ENCODE measurements at regions not wholly inside any gene's neighbourhood (a gene's known extent, or its start where the extent isn't known, plus 50 kb on each side); places are given as distances from the start of the nearest gene placed in this dataset.
"Not testable (repeated sequence)": the region's sequence is repeated elsewhere in the genome, so short reads cannot be mapped to it uniquely, and the experiment has no call there.

DNA sequence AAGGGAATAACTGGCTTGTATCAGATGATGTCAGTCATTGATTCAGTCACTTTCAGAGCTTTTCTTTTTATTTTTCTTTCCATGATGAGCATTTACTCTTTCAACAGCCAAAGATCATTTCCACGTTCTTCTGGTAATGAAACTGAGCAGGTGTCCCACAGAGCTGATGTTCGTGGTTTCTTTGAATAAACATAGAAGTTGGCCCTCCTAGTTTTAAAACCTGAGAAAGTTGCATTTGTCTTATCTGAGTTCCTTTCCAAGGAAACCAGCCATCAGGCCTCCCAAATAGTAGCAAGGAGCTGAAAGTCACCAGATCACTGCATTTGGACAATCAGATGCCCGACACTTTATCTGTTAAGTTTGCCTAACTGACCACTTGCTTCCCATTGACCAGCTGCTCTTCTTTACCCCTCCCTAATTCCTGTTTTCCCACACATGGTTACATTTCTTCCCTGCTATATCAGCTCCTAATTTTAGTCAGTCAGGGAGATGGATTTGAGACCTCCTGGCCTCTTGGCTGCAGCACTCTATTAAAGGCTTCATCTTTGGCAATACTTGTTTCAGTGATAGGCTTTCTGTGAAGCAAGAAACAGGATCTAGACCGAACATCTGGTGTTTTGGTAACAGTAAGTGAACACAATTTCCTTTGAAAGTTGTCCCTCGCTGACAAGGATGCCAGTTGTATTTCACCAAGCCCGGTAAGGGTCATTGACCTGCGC lies 420.8 kb downstream of the CHSY3 start:
- DNase-seq (ENCODE audit: low read depth) = no peak

DNA sequence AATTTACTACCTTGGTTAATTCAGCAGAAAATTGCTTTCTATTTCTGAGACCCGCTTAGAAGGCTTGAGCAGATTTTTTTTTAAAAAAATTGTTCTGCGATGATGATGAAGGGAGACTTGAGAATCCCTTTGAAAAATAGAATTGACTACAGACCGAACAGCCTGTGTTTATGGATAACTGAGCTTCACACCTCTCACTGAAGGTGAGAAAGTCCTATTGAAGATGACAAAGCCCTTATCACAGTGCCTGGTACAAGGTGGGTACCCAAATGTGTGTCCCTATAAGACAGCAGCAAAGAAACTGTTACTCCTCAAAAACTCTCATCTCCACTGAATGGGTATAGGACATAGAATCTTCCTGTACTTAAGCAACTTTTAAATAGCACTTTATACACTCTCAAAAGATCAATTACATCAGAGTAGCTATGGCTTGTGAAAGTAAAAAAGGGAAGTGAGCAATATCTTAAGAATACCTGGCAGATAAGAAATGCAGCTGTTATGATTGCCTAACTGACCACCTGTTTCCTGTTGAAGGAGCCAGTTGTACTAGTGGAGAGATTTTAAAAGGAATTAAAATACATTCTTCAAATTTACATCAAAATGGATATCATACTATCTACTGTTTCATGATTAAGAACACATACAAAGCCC lies 419.7 kb downstream of the CHSY3 start:
- no peak for DNase-seq (ENCODE audit: low read depth)

DNA sequence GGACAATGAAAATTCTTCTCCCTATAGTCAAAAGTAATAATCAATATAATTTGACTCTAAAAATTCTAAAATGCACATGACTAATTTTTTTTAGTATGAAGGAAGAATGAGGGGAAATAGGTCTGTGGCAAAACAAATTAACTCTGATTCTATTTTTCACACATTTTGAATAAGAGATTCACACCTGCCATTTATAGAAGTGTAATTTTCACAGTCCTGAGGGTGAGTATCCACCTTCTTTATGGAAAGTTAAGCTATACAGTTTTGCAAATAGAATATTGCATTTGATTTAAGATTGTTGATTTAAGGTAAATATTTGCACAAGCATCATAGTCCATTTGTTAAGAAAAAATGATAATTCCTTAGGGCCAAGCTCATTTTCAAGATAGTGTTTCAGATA lies 417.7 kb downstream of the CHSY3 start:
- no peak for DNase-seq (ENCODE audit: low read depth)

DNA sequence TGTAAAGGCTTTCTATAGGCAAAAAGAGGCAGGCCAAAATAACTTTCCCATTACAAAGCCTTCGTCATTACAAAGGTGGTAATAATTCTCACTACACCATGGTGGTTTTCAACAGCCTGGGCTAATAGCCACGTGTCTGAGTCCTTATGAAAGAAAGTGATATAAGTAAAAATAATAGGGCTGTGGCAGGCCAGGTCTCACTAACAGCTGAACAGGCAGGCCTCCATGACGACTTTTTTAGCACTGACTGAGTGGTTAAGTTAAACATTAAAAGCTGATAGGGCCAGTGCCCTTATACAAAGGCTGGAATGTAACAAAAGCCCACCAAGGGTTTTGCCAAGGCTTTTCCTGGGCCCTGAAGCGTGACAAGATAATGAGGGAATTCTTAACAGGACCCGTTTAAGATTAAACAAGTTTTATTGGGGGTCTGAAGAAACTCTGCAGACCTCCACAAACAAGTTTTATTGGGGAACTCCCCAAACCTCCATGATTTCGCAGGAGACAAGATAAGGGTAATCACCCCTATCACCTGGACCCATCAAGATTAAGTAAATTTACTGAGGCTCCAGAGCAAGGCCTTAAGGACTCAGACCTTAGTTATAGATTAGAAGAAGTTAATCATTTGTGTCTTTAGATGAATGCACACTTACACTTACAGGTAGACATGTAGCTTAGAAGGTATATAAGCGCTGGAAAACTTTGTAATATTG lies 412.9 kb downstream of the CHSY3 start:
- no peak for DNase-seq (ENCODE audit: low read depth)

DNA sequence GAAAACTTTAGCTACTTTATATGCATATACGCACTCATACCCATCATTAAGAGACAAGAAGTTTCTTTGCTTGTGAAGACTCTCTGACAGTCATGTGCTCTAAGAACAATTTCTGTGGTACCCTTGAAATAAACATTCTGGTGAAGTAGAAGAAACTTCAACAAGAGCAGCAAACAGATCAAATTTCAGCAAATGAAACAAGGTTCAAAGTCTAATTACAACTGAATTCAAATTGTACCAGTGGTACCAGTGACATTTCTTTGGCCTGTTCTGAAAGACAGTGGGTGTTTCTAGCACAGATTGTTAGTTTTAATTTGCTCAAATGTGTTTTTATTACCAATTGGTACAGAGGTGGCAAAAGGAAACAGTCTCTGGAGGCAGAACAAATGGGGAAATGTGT lies 391.0 kb downstream of the CHSY3 start:
- no peak for DNase-seq (ENCODE audit: low read depth)

DNA sequence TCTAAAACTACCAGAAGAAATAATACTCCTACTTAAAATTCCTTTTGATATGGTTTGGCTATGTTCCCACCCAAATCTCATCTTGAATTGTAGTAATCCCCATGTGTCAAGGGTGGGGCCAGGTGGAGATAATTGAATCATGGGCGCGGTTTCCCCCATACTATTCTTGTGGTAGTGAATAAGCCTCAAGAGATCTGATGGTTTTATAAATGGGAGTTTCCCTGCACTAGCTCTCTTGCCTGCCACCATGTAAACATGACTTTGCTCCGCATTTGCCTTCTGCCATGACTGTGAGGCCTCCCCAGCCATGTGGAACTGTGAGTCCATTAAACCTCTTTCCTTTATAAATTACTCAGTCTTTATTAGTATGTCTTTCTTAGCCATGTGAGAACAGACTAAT lies 390.5 kb downstream of the CHSY3 start:
- not testable (repeated sequence) for DNase-seq (ENCODE audit: low read depth)

DNA sequence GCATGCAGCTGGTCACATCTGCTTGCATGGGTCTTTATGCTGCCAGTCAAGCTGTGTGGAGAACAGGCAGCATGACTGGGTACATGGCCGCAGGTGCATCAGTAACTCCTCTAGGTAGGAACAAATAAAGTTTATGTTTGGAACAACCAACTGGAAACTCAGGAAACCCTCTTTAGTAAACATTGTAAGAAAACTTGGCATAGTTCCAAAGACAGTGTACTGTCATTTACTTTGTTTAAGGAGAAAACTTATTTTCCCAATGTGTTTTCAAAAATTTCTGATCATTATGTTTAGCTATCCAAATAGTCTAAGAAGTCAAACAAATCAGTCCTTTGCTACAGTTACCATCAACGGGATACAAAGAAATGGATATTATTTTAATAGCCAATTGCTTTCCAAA lies 386.0 kb downstream of the CHSY3 start:
- DNase-seq (ENCODE audit: low read depth) = no peak

DNA sequence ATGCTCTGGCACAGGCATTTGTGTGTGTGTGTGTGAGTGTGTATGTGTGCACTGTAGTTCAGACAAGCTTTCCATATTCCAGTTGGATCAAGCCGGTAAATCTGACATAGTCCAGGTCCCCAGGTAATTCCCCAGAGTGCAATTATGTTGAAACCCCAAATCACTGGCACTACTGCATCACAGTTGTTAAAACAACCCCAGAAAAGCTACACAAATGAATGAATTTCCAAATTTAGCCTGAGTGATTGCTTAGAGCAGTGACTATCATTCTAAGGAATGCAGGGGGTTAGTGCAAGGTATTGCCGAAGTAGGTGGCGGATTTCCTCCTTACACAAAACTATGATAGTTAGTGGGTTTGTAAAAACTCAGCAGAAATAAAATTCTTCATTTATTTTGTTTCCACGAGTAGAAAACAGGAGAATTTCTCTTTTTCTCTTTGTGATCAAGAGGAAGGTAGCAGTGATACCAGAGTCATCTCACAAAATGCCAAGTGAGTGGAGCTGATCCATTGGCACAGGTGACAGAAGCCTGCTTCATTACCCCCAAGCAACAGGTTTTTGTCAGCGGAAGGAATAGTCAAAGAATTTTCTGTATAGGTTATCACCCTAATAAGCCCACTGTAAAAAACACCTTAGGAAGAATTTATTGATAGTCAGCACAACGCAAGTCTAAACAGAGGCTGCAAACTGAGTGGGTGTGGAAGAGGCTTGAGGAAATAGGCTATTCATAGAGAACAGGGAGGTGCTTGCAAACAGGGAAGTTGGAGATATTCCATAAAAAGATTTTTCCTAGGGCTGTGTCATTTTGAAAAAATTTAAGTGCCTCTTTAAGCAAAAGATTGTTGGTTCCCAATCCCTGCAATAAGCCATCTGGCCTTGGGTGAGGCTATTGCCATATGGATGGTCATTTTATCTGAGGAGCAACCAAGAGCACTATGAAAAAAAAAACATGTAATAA lies 385.1 kb downstream of the CHSY3 start:
- DNase-seq (ENCODE audit: low read depth) = peak; percentile 19

DNA sequence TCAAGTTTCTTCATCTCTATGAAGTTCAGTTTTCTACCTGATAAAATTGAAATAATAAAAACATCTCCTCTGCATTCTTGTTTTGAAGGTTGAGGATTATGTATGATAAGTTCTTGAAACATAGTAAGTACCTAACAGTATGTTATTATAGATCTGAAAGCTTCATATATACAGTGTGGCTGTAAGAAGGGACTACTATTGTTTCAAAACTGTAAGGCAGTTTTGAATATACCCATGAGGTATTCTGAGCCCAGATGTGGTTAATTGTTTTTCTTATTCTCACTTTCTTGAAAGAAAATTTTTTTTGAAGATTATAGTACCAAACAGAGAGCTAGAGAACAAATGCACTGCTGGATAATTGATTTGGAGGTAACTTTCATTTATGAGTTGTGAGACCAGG lies 383.2 kb downstream of the CHSY3 start:
- no peak for DNase-seq (ENCODE audit: low read depth)

DNA sequence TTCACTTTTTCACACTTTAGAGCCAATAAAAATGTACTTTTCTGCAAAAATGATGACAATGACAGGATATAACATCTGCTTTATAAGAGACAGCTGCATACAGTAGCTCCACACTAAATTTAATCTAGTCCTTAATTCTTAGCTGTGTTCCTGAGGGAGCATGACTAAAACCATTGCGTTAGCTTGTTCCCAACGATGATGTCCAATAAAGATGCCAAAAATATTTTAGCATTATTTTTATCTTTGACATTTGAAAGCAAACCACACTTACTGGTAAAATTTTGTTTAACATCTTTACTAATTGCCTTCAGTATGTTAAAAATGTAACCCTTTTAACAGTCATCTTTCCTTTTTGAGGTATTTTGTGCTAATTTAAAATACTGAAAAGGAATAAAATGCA lies 382.7 kb downstream of the CHSY3 start:
- DNase-seq (ENCODE audit: low read depth) = peak; percentile 53

DNA sequence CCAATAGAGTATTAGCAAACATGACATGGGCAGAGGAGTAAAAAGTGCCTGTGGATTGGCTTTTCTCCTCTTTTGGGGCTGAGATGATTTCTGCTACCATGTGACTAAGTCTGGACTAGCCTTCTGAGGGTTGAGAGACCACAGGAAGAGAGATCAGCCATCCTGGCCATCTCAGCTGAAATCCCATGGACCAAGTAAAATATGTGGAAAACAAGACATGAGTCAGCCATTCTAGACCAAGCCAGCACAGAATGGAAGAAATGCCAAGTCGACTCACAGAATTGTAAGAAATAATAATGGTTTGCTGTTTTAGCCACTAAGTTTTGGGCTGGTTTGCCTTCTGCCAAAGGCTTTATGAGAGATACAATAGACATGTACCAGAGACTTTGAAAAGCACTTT lies 377.8 kb downstream of the CHSY3 start:
- peak; percentile 70 for DNase-seq (ENCODE audit: low read depth)

DNA sequence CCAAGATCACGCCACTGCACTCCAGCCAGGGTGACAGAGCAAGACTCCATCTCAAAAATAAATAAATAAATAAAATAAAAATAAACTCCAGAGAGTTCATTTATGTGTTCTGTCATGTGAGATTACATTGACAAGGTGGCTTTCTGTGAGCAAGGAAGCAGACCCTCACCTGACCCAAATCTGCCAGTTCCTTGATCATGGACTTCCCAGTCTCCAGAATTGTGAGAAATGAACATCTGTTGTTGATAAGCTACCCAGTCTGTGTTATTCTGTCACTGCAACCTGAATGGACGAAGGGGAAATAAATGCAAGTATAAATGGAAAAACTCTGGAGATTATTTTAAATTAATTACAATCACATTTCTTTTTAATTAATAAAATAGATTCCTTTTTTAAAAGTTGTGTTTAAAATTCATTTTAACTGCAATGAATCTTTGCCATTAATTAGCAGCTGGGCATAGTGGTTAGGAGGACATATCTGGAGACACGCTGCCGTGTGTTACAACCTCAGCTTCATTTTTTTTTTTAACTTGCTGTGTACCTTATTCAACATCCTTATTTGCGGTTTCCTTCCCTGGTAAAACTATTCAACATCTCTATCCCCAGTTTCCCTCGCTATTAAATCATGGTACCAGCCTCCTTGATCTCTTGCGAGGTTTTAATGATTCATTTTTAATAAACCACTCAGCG lies 376.4 kb downstream of the CHSY3 start:
- no peak for DNase-seq (ENCODE audit: low read depth)

DNA sequence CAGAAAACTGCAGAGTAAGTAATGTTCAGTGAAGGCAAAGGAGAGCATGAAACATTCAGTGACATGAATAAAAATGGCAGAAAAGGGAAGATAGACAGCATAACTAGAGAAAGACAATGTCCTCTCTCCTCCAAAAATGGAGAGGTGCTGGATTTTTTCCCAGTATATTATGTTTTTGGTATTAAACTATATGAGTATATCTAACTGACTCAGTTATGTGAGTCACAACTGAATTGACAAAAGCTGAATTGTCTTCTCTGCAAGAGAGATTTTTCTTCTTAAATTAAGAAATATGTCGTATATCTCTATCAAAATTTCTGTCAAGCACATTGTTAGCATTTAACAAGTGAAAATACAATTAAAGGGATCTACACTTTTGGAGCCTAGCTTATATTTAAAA lies 375.1 kb downstream of the CHSY3 start:
- no peak for DNase-seq (ENCODE audit: low read depth)

DNA sequence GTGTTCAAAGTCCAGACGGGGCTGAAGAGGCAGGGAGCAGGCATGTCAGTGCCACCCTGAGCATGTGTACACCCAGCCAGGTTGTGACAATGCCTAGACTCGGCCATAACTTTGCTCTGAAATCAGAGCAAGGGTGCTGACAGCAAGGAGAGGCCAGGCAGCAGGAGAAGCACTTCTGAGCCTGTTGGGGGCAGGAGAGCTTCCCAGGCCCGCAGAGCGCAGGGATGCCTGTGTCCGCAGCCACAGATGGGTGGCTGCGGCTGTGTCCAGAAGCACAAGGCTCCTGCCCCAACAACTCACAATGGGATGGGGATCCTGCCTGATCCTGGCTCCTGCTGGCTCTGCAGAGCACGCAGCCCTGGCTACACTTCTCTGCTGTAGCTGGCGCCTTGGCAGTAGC lies 373.9 kb downstream of the CHSY3 start:
- DNase-seq (ENCODE audit: low read depth) = no peak

DNA sequence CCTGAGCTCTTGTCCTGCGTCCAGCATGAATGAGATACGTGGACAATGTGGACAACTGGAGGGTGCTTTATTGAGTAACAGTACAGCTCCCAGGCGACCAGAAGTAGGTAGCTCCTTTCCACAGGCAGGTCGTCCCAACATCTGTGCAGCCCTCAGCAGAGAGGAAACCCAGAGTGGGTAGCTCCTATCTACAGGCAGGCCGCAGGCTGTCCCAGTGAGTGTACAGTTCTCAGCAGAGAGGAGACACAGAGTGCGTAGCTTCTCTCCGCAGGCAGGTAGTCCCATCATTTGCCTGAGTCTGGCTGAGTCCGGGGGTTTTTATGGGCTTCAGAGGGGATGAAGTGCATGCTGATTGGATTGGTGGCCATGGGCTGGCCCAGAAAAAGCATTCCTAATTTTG lies 373.3 kb downstream of the CHSY3 start:
- DNase-seq (ENCODE audit: low read depth) = no peak

DNA sequence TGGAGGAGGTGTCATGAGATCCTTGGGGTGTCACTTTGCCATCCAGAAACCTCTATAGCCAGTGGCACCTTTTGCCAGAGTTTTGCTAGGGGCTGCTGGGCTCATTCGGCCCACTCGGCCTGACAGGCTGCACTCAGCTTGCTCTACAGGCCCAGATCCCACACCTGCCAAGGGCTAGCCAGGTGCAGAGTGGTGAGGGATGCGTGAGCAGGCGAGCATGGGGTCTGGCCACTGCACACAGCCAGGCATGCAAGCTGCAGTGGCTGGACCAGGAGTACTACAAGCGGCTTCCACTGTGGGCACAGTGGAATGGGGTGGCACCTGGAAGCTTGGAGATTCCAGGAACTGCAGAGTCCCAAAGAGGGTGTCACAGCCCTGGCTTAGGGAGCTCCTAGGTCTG lies 372.7 kb downstream of the CHSY3 start:
- DNase-seq (ENCODE audit: low read depth) = no peak

DNA sequence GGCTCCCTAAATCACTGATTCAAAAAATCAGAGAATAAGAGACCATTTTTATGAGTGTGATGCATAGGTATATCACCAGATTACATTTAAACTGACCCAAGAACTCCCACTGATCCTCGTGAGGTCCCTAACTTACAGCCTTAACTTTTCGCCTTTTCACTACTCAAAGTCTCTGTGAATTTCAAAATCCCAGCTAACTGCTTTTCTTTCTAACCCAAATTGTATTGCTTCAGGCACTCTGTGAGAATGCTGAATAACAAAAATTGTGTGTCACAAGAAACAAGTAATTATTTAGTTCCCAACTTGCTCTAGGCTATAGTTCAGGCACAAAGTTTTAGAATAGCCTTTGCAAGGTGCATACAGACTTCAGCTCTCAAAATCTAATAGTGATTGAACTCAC lies 368.6 kb downstream of the CHSY3 start:
- no peak for DNase-seq (ENCODE audit: low read depth)

DNA sequence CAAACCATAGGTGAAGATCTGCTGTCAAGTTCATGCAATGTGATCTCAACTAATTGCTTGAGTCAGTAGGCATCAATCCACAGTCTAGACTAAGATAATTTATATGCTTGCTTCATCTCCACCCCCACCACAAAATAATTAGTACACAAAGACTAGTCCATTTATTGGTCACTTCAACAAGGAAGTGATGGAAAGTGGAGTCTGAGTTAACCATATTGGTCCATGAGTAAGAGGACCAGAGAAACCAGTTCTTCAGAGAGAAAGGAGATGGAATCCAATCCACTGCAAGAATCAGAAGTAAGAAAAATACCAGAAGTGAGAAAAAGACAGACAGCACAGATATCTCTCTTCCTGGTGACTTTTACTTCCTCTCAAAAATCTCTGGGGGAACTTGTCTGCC lies 366.5 kb downstream of the CHSY3 start:
- DNase-seq (ENCODE audit: low read depth) = no peak

DNA sequence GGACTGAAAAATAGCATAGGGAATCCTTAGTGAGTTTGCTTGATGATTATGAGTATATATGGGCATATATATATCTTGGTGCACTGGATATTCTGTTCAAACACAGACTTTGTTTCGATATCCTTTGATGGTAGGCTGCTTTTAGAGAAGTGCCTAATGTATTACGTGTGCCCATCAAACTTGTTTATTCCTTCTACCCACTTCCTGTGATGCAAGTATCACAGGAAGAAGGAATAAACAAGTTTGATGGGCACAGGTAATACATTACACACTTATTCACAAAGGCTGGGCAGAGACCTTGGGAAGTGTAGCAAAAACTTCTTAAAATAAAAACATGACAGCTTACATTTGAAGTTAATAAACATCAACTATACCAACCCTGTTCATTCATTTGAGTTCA lies 364.2 kb downstream of the CHSY3 start:
- no peak for DNase-seq (ENCODE audit: low read depth)

DNA sequence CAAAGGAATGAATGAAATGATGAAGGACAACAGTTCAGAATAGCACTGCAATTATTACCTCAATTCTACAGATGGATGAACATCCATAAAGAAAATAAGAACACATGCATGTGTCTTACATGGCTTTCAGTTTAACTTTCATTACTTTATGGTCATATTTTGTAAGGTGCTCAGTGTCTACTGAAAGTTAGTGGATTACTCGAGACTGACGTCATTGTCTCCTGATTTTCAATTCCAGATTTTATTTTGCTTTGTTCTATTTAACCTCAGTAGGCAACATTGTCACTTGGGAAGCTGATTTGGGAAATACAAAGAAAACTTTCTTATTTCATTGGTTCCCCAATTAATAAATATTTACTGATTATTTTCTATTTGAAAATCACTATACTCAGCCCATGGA lies 363.7 kb downstream of the CHSY3 start:
- DNase-seq (ENCODE audit: low read depth) = no peak

DNA sequence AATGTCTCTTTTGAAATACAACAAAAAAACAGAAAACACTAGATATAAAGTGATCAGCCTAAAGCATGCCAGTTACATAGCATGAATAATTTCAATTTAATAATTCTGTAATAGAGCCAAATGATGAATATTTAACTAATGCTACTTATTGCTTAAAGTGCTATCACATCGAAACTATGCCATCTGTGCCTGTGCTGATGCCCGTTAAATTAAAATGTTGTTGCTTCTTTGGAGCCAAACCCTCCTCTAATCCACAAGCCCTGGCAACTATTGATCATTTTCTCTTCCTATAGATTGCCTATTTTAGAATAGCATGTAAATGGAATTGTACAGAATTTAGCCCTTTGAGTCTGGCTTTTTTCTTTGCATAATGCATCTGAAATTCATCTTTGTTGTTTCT lies 356.2 kb downstream of the CHSY3 start:
- DNase-seq (ENCODE audit: low read depth) = no peak

DNA sequence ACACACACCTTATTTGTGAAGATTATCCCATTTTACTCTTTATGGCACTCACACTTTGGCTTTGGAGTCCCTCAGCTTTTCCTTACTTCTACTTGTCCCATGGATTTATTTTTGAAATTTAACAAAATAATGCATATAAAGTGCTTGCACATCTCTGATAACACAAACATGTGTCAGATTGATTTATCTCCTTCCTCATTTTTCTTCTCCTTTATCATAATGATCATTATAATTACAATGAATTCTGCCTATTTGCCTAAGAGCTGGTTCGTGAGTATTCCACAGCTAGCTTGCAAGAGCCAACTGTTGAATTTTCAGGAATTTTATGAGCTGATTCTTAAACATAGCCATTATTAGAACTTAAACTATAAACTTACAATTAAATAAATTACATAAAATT lies 347.7 kb downstream of the CHSY3 start:
- DNase-seq (ENCODE audit: low read depth) = no peak

Measured in GM04503 (cell line).